ENCODE measurements at regions not wholly inside any gene's neighbourhood (a gene's known extent, or its start where the extent isn't known, plus 50 kb on each side); places are given as distances from the start of the nearest gene placed in this dataset.

DNA sequence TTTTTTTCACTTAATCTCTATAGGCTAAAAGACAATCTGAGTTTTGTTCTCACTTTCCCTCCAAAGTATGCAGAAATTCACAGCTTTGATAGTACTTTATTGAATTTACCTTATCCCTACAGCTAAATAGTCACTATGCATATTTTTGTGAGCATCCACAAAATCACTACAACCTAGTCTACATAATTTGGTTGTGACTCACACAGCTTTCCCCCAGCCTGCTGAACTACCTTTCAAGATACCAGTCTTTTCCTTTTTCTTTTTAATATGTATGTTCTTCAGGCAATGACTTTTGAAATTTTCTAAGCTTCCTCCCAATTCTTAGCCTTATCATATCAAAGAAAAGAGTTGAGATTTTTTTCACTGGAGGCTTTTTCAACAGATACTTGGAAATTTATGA is 347.3 kb upstream of the CDH6 start:
- DNase-seq (ENCODE audit: low spot score), result no peak

DNA sequence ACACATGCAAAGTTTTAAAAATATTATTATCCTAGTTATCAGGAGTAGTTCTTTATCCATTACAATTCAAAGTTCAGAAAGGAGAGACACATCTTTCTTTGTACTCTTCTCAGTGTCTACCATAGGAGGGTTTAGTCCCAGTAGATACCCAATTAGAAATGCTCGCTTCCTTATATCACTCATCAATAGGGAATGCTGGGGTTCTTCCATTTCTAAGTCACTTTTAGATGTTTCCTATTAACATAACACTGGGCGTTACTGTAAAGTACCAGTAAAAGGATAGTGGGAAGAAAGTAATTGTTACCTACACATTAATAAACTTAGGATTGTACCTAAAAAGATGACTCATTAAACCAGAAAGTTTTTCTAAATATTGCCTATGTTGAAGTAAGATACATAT is 348.3 kb upstream of the CDH6 start:
- DNase-seq (ENCODE audit: low spot score), result no peak

GRCh38 chr5:30843541-30843940 is 349.9 kb upstream of the CDH6 start:
- no peak for DNase-seq (ENCODE audit: low spot score)

GRCh38 chr5:30839956-30840355 is 353.5 kb upstream of the CDH6 start:
- no peak for DNase-seq (ENCODE audit: low spot score)

- DNase-seq (ENCODE audit: low spot score), result no peak
Measured at GRCh38 chr5:30838936-30839496, 354.5 kb upstream of the CDH6 start.

- no peak for DNase-seq (ENCODE audit: low spot score)
Measured at GRCh38 chr5:30832519-30832918, 361.0 kb upstream of the CDH6 start.

DNA sequence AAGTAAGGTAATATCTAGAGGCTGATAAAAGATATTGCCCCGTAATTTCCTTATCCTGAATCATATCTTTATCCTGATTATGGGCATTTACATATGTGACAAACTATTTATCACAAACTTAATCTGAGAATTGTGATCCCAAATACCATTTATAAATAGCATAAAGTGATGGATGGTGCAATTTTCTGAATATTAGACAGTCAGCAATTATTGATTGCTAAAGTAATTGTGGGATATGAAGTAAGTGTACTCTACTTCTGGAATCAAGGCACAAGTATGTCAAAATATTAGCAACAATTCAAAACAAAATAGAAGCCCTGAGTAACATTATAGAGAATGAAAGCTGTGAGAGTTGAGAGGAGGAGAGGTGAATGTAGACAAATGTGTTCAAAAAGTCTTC is 361.9 kb upstream of the CDH6 start:
- DNase-seq (ENCODE audit: low spot score), result no peak

- no peak for DNase-seq (ENCODE audit: low spot score)
Measured at GRCh38 chr5:30831123-30831522, 362.4 kb upstream of the CDH6 start.

DNA sequence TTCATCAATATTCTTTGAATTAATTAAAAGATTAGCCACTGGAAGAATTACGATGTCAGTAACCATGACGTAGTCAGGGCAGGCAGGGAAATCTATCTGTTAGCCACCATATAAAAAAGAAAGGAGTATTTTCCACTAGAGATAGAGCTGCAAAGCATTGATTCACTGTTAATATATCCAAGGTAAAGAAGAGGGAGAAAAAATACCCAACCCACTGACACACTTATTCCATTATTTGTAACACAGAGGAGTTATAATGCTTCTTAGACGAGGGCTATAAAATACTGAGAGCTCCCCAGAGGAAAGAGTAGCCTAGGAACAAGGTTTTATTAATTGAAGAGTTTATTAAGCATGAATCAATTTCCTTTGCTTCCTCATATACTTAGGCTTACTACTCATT is 382.2 kb upstream of the CDH6 start:
- no peak for DNase-seq (ENCODE audit: low spot score)

DNA sequence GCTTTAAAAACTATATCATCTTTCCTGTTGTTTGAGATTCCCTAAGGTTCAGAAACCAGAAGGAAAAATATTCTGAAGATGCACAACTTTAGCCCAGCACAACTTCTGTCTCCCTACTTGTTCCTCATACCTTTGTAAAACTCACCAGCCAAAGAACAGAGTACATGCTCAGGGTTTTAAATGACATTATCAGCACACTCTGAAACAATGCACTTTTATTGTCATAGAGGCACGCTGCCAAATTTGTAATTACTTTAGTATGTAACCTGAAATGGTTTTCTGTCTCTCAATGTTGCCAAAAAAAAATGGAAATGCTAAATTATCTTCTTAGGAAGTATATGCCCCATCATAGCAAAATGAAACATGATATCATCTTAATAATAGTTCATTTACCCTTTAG is 383.6 kb upstream of the CDH6 start:
- no peak for DNase-seq (ENCODE audit: low spot score)

DNA sequence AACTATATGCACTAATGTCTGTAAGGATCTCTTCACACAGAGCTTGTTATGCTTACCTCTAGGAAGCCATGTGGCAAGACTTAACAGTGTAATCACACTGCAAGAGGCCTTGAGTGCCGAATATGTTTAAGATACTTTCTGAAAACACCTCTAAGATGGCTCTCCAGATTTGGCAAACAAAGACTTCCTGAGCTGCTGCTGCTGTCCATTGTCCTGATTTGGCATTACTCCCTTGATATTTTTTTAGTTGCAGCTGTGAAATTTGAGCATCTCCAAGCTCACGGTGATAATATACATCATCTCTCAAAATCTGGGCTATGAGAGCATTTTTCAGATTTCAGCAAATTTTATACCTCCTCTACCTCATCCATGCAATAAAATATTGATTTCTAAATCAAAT is 384.5 kb upstream of the CDH6 start:
- no peak for DNase-seq (ENCODE audit: low spot score)

GRCh38 chr5:30804739-30805505 is 388.6 kb upstream of the CDH6 start:
- DNase-seq (ENCODE audit: low spot score), result no peak

DNA sequence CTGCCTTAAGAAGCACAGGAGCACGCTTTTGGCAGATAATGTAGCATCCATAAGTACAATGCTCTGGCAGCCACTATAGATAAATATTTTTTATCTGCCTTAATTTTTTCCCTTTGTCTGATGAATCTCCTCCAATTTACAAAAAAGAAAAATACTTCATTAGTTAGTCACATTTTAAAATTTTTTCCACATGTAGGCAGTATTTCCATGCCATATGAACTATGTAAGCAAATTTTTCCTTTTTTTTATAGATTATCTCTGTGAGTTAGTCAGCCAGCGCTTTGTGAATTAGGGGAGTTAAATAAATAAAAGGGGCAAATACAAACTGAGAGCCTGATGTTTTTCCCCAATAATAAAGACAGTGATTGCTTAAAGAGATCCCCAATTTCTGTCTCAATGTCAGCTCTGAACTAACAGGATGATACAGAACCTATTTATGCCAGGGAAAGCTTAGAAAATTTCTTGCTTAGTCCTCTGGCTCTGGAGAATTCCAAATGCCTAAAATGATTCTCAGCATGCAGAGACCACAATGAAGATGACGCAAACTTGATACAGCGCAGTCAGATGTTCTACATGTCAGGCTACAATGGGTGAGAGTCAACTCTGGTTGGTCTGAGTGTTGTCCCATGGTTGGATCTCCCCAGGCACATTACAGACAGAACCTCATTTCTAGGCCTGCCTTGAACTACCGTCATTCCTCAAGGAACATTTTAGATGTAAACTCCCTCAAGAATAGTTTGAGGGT is 390.4 kb upstream of the CDH6 start:
- DNase-seq (ENCODE audit: low spot score), result no peak

- no peak for DNase-seq (ENCODE audit: low spot score)
Measured at GRCh38 chr5:30781643-30782042, 411.8 kb upstream of the CDH6 start.

GRCh38 chr5:30768056-30768690 is 425.3 kb upstream of the CDH6 start:
- DNase-seq (ENCODE audit: low spot score), result no peak

DNA sequence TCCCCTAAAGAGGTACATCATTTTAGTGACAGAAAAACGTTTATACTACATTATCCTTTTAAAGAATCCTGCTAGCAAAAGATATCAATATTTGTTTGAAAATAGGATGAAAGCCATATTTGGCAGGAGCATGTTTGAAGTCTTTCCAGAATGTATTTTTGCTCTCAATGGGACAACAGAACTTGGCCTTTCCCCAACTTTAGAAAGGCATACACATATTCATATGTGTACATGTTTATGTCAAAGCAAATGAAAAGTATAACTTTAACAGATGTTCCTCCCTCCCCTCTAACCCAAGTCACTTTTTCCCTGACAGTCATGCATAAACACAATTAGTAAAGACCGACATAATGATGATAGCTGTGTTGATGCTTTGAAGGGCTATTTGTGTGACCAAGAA is 427.8 kb upstream of the CDH6 start:
- DNase-seq (ENCODE audit: low spot score), result no peak

GRCh38 chr5:30765227-30765626 is 428.3 kb upstream of the CDH6 start:
- DNase-seq (ENCODE audit: low spot score), result no peak

DNA sequence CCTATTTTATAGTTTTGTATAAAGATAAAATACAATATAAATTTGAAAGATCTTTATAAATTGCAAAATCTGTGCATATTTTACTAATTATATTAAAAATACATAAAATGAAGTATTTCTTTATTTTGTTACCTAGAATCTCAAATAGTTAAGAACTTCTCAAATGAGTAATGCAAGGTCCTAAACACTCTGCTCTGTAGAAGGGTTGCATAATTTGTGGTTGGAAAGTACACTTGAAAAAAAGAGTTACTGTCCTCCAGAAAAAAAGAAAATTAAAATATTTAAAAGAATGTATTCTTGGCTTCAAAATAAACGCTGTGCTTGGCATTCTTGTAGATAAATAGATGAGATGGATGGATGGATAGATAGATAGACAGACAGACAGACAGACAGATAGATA is 428.8 kb upstream of the CDH6 start:
- no peak for DNase-seq (ENCODE audit: low spot score)

DNA sequence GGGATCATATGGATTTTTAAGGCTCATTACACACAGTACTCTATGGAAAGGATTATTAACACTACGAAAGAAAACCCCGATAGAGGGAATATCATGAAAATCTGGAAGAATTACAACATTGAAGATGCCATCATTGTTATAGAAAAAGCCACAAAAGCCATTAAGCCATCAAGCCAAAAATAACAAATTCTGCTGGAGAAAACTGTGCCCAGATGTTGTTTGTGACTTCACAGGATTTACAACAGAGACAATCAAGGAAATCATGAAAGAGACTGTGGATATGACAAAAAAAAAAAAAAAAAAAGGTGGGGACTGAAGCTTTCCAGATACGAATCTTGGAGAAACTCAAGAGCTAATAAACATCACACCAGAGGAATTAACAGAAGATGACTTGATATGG is 433.8 kb upstream of the CDH6 start:
- DNase-seq (ENCODE audit: low spot score), result no peak

DNA sequence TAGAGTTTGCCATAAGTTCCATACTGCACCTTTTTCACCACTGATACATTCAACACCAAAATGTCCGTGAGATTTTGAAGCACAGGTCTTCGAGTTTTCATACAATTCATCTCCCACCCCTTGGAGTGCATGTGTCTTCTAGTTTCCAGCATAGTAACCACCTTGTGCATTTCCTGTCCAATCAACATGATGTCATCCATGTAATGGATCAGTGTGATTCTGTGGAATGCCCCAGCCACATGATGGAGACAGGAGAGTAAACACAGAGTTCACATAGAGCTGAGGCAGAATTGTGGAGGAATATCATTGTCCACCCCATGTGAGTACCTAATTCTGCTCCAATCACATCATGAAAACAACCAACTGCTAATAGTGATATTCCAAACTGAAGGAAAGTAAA is 441.5 kb upstream of the CDH6 start:
- DNase-seq (ENCODE audit: low spot score), result no peak

- DNase-seq (ENCODE audit: low spot score), result no peak
Measured at GRCh38 chr5:30749971-30750370, 443.5 kb upstream of the CDH6 start.

- no peak for DNase-seq (ENCODE audit: low spot score)
Measured at GRCh38 chr5:30747412-30747811, 446.1 kb upstream of the CDH6 start.

DNA sequence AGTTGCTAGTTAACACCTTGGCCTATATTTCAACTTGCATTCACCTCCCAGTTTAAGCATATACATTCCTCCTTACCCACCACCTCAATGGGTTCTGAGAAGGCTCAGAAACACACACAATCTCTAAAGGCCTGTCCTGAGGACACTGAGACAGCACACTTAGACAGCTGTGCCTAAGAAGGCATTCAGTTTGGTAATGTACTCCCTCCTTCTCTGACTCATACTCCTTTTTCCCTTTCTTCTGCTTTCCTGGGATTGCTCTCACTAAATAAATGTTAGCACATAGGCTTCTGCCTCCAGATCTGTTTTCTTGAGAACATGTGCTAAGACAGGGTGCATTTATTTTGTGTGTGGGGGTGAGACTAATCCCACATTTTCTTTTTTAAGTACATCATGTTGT is 456.8 kb upstream of the CDH6 start:
- no peak for DNase-seq (ENCODE audit: low spot score)
